NCI-H748 treated with DMSO at 0.1 percent for 48 hours (cell line): ENCODE measurements at regions not wholly inside any gene's neighbourhood (a gene's known extent, or its start where the extent isn't known, plus 50 kb on each side); places are given as distances from the start of the nearest gene placed in this dataset.
"Not testable (repeated sequence)": the region's sequence is repeated elsewhere in the genome, so short reads cannot be mapped to it uniquely, and the experiment has no call there.

Experiments used
- DNase-seq: peaks from one replicate; lab custom pipeline; 2025; lab: John Stamatoyannopoulos, UW

DNA sequence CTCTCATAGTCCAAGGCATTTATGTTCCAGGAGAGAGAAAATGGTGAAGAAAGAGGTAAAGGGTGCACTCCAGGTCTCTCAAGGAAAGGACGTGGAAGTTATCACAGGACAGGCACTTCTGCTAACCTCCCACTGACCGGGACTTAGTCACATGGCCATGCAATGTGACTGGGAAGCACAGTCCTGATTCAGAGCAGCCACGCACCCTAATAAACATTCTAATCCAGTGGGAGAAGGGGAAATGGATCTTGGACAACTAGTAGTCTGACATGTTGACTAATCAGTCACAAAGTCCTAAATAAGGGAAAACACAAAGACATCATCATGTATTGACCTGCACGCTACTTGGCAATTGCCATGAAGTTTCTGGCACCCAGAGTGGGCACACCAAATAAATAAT lies 417.5 kb upstream of the ZMIZ1 start:
- DNase-seq: no peak

DNA sequence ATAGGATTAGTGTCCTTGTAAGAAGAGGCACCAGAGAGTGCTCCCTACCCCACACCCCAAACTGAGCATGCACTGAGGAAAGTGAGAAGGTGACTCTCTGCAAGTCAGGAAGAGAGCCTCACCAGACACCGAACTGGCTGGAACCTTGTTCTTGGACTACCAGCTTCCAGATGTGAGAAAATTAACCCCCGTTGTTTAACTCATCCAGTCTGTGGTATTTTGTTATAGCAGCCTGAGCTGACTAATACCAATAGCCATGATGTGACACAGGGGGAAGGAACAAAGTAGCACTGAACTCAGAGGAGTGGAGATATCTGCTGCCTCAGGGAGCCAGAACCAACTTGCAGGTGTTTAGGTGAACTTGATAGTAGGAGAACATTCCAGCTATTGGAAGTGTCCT lies 415.2 kb upstream of the ZMIZ1 start:
- DNase-seq: no peak

- DNase-seq: no peak
Observed at GRCh38 chr10:78654047-78654590, 414.6 kb upstream of the ZMIZ1 start.

GRCh38 chr10:78655979-78656378 lies 412.8 kb upstream of the ZMIZ1 start:
- no peak for DNase-seq

DNA sequence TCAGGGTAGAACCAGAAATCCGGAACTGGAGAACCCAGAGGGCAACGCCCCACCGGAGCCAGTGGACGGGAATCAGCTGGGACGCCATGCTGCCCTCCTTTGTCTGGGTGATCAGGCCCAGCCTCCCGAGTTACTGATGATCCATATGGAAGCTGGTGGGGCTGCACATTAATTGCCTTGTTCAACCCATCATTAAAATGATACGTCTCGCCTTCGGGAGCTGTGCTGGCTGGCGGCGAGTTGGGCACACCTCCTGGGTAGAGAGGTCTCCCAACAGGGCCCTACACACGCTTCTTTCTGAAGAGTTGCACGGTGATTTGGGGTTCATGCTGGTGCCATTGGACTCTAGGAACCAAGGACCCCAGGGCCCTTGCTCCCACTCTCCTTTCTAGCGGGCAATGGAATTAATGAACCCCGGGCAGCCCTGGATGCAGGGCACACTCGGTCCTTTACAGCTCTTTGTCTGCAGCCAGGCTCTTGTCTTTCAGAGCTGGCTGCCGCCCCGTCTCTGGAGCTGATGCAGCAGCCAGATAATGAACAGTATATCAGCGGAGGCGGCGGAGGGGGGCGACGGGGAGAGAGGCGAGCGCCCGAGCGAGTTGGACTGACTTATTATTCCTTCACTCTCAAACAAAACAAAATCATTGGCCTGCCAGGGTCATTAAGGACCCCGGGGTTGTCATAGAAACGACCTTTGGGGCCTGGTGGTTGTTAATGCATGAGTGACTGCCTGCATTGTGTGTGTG lies 412.2 kb upstream of the ZMIZ1 start:
- peak; percentile 40 for DNase-seq

DNA sequence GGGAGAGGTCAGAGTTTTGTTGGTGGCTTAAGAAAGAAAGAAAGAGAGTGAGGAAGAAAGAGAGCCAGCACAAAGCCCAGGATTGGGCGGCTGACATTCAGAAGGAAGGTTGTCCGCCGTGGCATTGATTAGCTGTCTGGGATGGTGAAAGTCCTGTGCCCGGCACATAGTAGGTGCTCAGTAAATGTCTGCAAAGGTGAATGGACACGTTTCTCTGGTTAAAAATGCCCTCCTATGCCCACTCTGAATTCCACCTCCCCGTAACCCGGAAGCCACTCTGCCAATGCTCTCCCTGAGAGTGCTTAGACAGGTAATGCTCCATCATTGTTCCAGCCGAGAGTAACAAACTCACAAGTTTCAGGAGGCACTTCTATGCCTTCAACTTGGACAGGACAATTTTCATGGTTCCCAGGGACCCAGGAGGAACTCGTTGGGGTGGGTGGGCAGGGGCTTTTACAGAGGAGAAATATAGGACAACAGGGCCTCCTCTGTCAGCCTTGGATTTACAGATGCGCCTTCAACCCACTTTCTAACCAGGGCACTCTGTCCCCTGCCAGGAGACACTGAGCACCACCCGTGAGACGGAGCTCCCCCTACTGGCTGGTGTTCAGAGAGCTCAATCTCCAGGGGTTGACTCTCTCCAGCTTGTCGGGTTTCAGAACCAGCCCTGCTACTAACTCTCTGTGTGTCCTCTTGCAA lies 411.5 kb upstream of the ZMIZ1 start:
- DNase-seq: peak; percentile 65

- DNase-seq: no peak
Observed at GRCh38 chr10:78657862-78658165, 411.0 kb upstream of the ZMIZ1 start.

DNA sequence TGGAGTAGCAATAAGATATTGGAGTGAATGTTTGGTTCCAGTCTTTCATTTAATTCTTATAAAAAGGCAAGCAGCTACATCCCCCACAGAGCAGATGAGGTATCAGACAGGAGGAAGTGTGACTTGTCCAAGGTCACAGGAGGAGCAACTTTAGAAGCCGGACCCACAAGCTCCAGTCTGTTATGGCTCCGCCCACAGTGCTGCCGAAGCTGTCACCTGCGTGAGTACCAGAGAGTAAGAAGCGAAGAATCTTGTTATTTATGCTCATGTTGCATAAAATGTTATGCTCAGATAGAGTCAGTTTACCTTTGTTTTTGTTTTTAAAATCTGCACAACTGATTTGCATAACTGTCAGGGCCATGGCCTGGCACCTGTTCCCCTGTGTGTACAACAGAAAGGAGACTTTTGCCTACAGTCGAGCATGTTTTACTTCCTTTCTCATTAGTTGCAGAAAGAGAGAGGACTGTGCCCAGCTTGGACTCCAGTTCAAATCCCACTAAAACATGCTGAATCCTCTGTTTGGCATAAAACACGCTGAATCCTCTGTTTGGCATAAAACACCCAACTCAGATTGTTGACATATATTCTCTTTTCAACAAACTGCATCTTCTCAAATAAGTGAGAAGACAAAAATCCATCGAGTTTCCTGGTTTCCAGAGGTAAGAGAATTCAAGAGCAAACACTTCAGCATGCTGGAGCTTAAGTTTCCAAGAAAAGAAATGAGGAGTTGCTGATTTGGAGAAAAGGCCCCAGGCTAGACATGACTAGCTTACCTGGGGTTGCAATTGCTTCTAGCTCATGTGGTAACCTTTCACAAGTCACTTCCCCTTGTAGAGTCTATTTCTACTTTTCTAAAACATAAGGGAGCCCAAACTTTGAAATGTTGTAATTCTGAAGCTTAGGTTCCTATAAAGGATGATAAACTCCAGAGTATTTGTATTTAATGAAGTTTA lies 409.8 kb upstream of the ZMIZ1 start:
- no peak for DNase-seq

DNA sequence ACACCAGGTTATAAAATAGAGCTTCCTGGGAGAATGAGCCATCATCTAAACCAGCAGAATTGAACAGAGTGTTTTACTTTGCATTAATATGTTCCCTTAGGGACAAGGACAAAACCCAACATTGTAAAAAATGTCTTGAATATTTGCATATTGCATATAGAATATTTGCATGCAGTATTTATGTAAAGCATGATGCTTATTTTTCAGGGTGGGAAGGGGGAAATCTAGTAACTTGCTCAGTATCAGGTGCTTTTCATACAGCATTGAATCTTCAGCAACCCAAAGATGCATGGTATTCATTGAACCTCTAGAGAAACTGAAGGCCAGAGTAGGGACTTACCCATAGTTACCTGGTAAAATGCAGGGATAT lies 409.2 kb upstream of the ZMIZ1 start:
- no peak for DNase-seq

- DNase-seq: no peak
Observed at GRCh38 chr10:78660446-78661106, 408.2 kb upstream of the ZMIZ1 start.

GRCh38 chr10:78663721-78664120 lies 405.0 kb upstream of the ZMIZ1 start:
- DNase-seq: peak; percentile 31

GRCh38 chr10:78664929-78665553 lies 403.7 kb upstream of the ZMIZ1 start:
- DNase-seq: peak; percentile 15

- no peak for DNase-seq
Observed at GRCh38 chr10:78672918-78673317, 395.8 kb upstream of the ZMIZ1 start.

- not testable (repeated sequence) for DNase-seq
Observed at GRCh38 chr10:78681141-78681540, 387.6 kb upstream of the ZMIZ1 start.

GRCh38 chr10:78681986-78682385 lies 386.8 kb upstream of the ZMIZ1 start:
- DNase-seq: not testable (repeated sequence)

DNA sequence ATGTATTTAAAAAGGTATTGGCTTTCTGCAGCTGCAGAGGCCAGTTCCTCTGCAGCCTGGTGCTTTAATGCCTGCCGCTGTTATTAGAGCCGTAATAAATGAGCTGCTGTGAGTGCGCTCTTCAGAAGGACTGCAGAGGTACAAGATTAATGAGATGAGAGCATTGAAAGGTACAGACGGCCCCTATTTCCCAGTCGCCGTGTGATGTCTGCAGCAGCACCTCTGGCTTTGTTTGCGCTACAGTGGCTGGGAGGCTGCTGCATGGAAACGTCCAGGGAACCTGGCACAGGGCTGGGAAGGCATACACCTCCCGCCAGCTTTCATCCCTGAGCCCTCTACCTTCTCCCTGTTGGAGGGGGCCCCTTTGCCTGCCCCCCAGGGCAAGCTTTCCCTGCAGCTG lies 383.8 kb upstream of the ZMIZ1 start:
- peak; percentile 38 for DNase-seq

- no peak for DNase-seq
Observed at GRCh38 chr10:78685466-78686103, 383.2 kb upstream of the ZMIZ1 start.

- DNase-seq: no peak
Observed at GRCh38 chr10:78686444-78687060, 382.2 kb upstream of the ZMIZ1 start.

- DNase-seq: no peak
Observed at GRCh38 chr10:78687626-78688025, 381.1 kb upstream of the ZMIZ1 start.

GRCh38 chr10:78688230-78688900 lies 380.4 kb upstream of the ZMIZ1 start:
- DNase-seq: no peak
